ENCODE measurements at regions not wholly inside any gene's neighbourhood (a gene's known extent, or its start where the extent isn't known, plus 50 kb on each side); places are given as distances from the start of the nearest gene placed in this dataset.

GRCh38 chr4:3852309-3852708 is 86.1 kb downstream of the ADRA2C start:
- TF ChIP-seq, protein P1, sequence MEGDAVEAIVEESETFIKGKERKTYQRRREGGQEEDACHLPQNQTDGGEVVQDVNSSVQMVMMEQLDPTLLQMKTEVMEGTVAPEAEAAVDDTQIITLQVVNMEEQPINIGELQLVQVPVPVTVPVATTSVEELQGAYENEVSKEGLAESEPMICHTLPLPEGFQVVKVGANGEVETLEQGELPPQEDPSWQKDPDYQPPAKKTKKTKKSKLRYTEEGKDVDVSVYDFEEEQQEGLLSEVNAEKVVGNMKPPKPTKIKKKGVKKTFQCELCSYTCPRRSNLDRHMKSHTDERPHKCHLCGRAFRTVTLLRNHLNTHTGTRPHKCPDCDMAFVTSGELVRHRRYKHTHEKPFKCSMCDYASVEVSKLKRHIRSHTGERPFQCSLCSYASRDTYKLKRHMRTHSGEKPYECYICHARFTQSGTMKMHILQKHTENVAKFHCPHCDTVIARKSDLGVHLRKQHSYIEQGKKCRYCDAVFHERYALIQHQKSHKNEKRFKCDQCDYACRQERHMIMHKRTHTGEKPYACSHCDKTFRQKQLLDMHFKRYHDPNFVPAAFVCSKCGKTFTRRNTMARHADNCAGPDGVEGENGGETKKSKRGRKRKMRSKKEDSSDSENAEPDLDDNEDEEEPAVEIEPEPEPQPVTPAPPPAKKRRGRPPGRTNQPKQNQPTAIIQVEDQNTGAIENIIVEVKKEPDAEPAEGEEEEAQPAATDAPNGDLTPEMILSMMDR (conservative IDR thresholded peaks at IDR 0.05; ENCODE audit: low read length) = no peak
- TF ChIP-seq EZH2phosphoT487 (IDR thresholded peaks at IDR 0.05; ENCODE audit: borderline replicate concordance, low read depth, low read length) = no peak

Data from OCI-LY7 (cell line).